Loucy (cell line): ENCODE measurements at regions not wholly inside any gene's neighbourhood (a gene's known extent, or its start where the extent isn't known, plus 50 kb on each side); places are given as distances from the start of the nearest gene placed in this dataset.
"Not testable (repeated sequence)": the region's sequence is repeated elsewhere in the genome, so short reads cannot be mapped to it uniquely, and the experiment has no call there.

ENCODE experiments used
- H2AFZ ChIP-seq: fragments of 200-600 bp; sonication (generic); 2 replicates; pipeline ENCODE4 v1.6.0; 2016; ENCODE audit warnings: antibody characterized with exemption, mild to moderate bottlenecking, low read length, moderate library complexity
- H3F3A ChIP-seq: fragments of 200-600 bp; 2 replicates; pipeline ENCODE4 v1.6.0; 2016; ENCODE audit warnings: antibody characterized with exemption, low read depth, mild to moderate bottlenecking
- H3K27me3 ChIP-seq: fragments of 200-600 bp; sonication (generic); 2 replicates; pipeline ENCODE4 v1.6.1; 2014; ENCODE audit warnings: low read length, mild to moderate bottlenecking; ENCODE audit not compliant: insufficient read depth, poor library complexity, severe bottlenecking
- H3K36me3 ChIP-seq: fragments of 200-600 bp; sonication (generic); 2 replicates; pipeline ENCODE4 v1.6.1; 2016; ENCODE audit warnings: low read length; ENCODE audit not compliant: insufficient read depth
- H3K4me1 ChIP-seq: fragments of 200-600 bp; sonication (generic); 2 replicates; pipeline ENCODE4 v1.5.1; 2014; ENCODE audit warnings: low read length, mild to moderate bottlenecking; ENCODE audit not compliant: insufficient read depth, poor library complexity, severe bottlenecking
- H3K4me2 ChIP-seq: fragments of 200-600 bp; sonication (generic); 2 replicates; pipeline ENCODE4 v1.6.0; 2014; ENCODE audit warnings: antibody characterized with exemption, low read length, low read depth, mild to moderate bottlenecking; ENCODE audit not compliant: poor library complexity, severe bottlenecking
- H3K4me3 ChIP-seq: fragments of 200-600 bp; sonication (generic); 2 replicates; pipeline ENCODE4 v1.5.1; 2014; ENCODE audit warnings: low read length, mild to moderate bottlenecking, mixed read lengths; ENCODE audit not compliant: poor library complexity, severe bottlenecking
- H3K79me2 ChIP-seq: fragments of 200-600 bp; sonication (generic); 2 replicates; pipeline ENCODE4 v1.6.1; 2014; ENCODE audit warnings: low read length; ENCODE audit not compliant: insufficient read depth
- H3K9ac ChIP-seq: fragments of 200-600 bp; sonication (generic); 2 replicates; pipeline ENCODE4 v1.6.0; 2014; ENCODE audit warnings: mild to moderate bottlenecking, low read depth, low read length, moderate library complexity; ENCODE audit not compliant: poor library complexity, severe bottlenecking
- H3K9me2 ChIP-seq: fragments of 200-600 bp; sonication (generic); replicated peaks from 2 replicates; pipeline ENCODE4 v1.6.1; 2016; ENCODE audit warnings: low read depth, low read length, mixed read lengths
- H3K9me3 ChIP-seq: fragments of 200-600 bp; sonication (generic); 2 replicates; pipeline ENCODE4 v1.6.1; 2014; ENCODE audit warnings: mild to moderate bottlenecking, antibody characterized with exemption, low read length, low read depth; ENCODE audit not compliant: insufficient read depth
- H4K20me1 ChIP-seq: fragments of 200-600 bp; sonication (generic); 2 replicates; pipeline ENCODE4 v1.6.0; 2014; ENCODE audit warnings: antibody characterized with exemption, low read length, mild to moderate bottlenecking; ENCODE audit not compliant: insufficient read depth, poor library complexity, severe bottlenecking

DNA sequence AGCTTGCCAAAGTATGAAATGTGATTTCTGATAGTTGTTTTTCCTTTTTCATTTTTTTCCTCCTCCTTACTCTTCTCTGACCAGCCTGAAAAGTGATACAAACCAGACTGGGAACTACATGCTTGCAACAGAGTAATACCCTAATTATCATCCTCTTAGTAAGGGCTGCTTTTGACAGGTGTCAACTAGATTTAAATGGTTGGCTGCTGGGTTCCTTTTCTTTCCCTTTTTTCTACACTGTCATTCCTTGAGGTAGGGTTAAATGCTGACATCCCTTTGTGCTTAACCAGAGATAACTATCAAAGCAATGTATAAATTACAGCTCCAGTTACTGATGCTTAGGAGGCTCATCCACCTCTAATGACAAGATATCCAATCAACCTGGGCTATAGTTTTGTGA, 598.8 kb downstream of the TTLL7 start:
- H2AFZ ChIP-seq, H3K9me3 ChIP-seq: not testable (repeated sequence)

GRCh38 chr1:83398125-83398524, 600.8 kb downstream of the TTLL7 start:
- not testable (repeated sequence) for H4K20me1 ChIP-seq, H3K27me3 ChIP-seq, H3K36me3 ChIP-seq, H3K4me2 ChIP-seq, H3F3A ChIP-seq, H3K4me3 ChIP-seq, H2AFZ ChIP-seq, H3K9me2 ChIP-seq, H3K79me2 ChIP-seq, H3K4me1 ChIP-seq, H3K9ac ChIP-seq, H3K9me3 ChIP-seq

More for the DNA sequence above, 598.8 kb downstream of the TTLL7 start:
- not testable (repeated sequence) for H3K4me2 ChIP-seq, H3K27me3 ChIP-seq, H3K9me2 ChIP-seq, H4K20me1 ChIP-seq, H3F3A ChIP-seq, H3K4me3 ChIP-seq, H3K9ac ChIP-seq, H3K79me2 ChIP-seq, H3K36me3 ChIP-seq, H3K4me1 ChIP-seq

GRCh38 chr1:83395130-83395529, 603.8 kb downstream of the TTLL7 start:
- H3K4me3 ChIP-seq, H3K4me1 ChIP-seq, H3K9ac ChIP-seq, H2AFZ ChIP-seq, H3K9me2 ChIP-seq, H3K27me3 ChIP-seq, H3K4me2 ChIP-seq, H4K20me1 ChIP-seq, H3K9me3 ChIP-seq, H3K79me2 ChIP-seq, H3K36me3 ChIP-seq, H3F3A ChIP-seq: not testable (repeated sequence)

- not testable (repeated sequence) for H3K4me3 ChIP-seq, H3K9me3 ChIP-seq, H4K20me1 ChIP-seq
Measured at GRCh38 chr1:83386946-83387345, 612.0 kb downstream of the TTLL7 start.

DNA sequence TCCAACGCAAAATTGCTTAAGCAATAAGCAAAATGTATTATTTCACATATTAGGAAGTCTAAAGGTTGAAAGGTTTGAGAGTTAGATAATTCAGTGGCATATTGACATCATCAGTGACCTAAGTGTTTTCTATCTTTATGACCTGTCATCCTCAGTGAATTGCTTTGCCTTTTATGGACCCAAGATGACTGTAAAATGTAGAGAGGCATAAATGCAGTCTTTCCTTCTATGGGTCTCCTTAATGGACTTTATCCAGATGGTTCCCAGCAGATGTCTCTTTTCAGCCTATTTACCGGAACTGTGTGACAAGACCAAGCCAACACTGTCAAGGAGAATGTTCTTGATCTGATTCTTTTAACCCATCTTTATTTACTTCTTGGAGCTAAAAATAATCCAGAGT, 615.8 kb downstream of the TTLL7 start:
- H3K4me2 ChIP-seq, H2AFZ ChIP-seq: not testable (repeated sequence)

More at GRCh38 chr1:83386946-83387345, 612.0 kb downstream of the TTLL7 start:
- H3K9me2 ChIP-seq, H3F3A ChIP-seq, H3K36me3 ChIP-seq, H3K27me3 ChIP-seq, H3K4me1 ChIP-seq, H2AFZ ChIP-seq, H3K9ac ChIP-seq, H3K79me2 ChIP-seq, H3K4me2 ChIP-seq: not testable (repeated sequence)

GRCh38 chr1:83373018-83373417, 625.9 kb downstream of the TTLL7 start:
- not testable (repeated sequence) for H3F3A ChIP-seq, H3K9me2 ChIP-seq, H3K27me3 ChIP-seq, H2AFZ ChIP-seq, H3K4me3 ChIP-seq, H4K20me1 ChIP-seq, H3K9me3 ChIP-seq, H3K36me3 ChIP-seq, H3K4me2 ChIP-seq, H3K4me1 ChIP-seq, H3K9ac ChIP-seq, H3K79me2 ChIP-seq

More for the DNA sequence above, 615.8 kb downstream of the TTLL7 start:
- not testable (repeated sequence) for H3K36me3 ChIP-seq, H3K9me3 ChIP-seq, H3K4me1 ChIP-seq, H3K79me2 ChIP-seq, H3K27me3 ChIP-seq, H3K4me3 ChIP-seq, H3F3A ChIP-seq, H3K9me2 ChIP-seq, H4K20me1 ChIP-seq, H3K9ac ChIP-seq

- H2AFZ ChIP-seq, H3K36me3 ChIP-seq, H3F3A ChIP-seq, H3K9ac ChIP-seq, H3K27me3 ChIP-seq, H3K4me2 ChIP-seq, H3K9me2 ChIP-seq, H3K79me2 ChIP-seq, H3K4me3 ChIP-seq, H3K4me1 ChIP-seq, H4K20me1 ChIP-seq, H3K9me3 ChIP-seq: not testable (repeated sequence)
Measured at GRCh38 chr1:83369853-83370252, 629.1 kb downstream of the TTLL7 start.

GRCh38 chr1:83365320-83365719, 633.6 kb downstream of the TTLL7 start:
- H3K4me2 ChIP-seq, H3K9me2 ChIP-seq, H2AFZ ChIP-seq, H3K36me3 ChIP-seq, H4K20me1 ChIP-seq, H3K79me2 ChIP-seq, H3K4me1 ChIP-seq, H3K9ac ChIP-seq, H3F3A ChIP-seq, H3K27me3 ChIP-seq, H3K9me3 ChIP-seq, H3K4me3 ChIP-seq: not testable (repeated sequence)
